H9 (cell line): ENCODE measurements at regions not wholly inside any gene's neighbourhood (a gene's known extent, or its start where the extent isn't known, plus 50 kb on each side); places are given as distances from the start of the nearest gene placed in this dataset.

Experiments
- DNase-seq: peaks from one replicate; pipeline ENCODE4 v3.0.0-alpha.2; 2017
- H2AFZ ChIP-seq: one replicate; pipeline ENCODE4 v1.6.1; 2013; ENCODE audit warnings: mild to moderate bottlenecking, low read length, control low read depth, moderate library complexity
- H2AK5ac ChIP-seq: 2 replicates; pipeline ENCODE4 v1.6.1; 2013; ENCODE audit warnings: low read length, control low read depth, mixed read lengths; ENCODE audit not compliant: insufficient read length
- H2BK120ac ChIP-seq: one replicate; pipeline ENCODE4 v1.6.1; 2013; ENCODE audit warnings: low read depth, mild to moderate bottlenecking, low read length, control low read depth, inconsistent platforms; ENCODE audit not compliant: poor library complexity, severe bottlenecking
- H2BK12ac ChIP-seq: 2 replicates; pipeline ENCODE4 v1.6.1; 2013; ENCODE audit warnings: low read length, control low read depth, mixed read lengths, low read depth; ENCODE audit not compliant: insufficient read length
- H2BK15ac ChIP-seq: 2 replicates; pipeline ENCODE4 v1.6.1; 2013; ENCODE audit warnings: low read depth, low read length, control low read depth
- H2BK20ac ChIP-seq: one replicate; pipeline ENCODE4 v1.6.1; 2013; ENCODE audit warnings: low read depth, mild to moderate bottlenecking, low read length, control low read depth, inconsistent platforms; ENCODE audit not compliant: poor library complexity, severe bottlenecking
- H2BK5ac ChIP-seq: 2 replicates; pipeline ENCODE4 v1.6.1; 2013; ENCODE audit warnings: low read length, control low read depth, mixed read lengths; ENCODE audit not compliant: insufficient read length
- H3K14ac ChIP-seq: 2 replicates; pipeline ENCODE4 v1.6.1; 2013; ENCODE audit warnings: low read length, control low read depth; ENCODE audit not compliant: insufficient read depth
- H3K18ac ChIP-seq: 2 replicates; pipeline ENCODE4 v1.6.1; 2013; ENCODE audit warnings: low read depth, mild to moderate bottlenecking, mixed read lengths, low read length, control low read depth; ENCODE audit not compliant: insufficient read length
- H3K23ac ChIP-seq: 2 replicates; pipeline ENCODE4 v1.6.1; 2013; ENCODE audit warnings: low read length, control low read depth, mixed read lengths, low read depth; ENCODE audit not compliant: insufficient read length
- H3K23me2 ChIP-seq: 2 replicates; pipeline ENCODE4 v1.6.1; 2013; ENCODE audit warnings: low read depth, mild to moderate bottlenecking, mixed read lengths, low read length, control low read depth; ENCODE audit not compliant: insufficient read length, poor library complexity, severe bottlenecking
- H3K27ac ChIP-seq: 2 replicates; pipeline ENCODE4 v1.5.1; 2013; ENCODE audit warnings: low read length, control low read depth, mixed read lengths, low read depth; ENCODE audit not compliant: insufficient read length
- H3K27me3 ChIP-seq: 2 replicates; pipeline ENCODE4 v1.6.1; 2013; ENCODE audit warnings: low read length, control low read depth, inconsistent platforms; ENCODE audit not compliant: insufficient read depth
- H3K4ac ChIP-seq: 2 replicates; pipeline ENCODE4 v1.6.1; 2013; ENCODE audit warnings: low read depth, mild to moderate bottlenecking, control low read depth, inconsistent platforms, low read length, moderate library complexity
- H3K4me1 ChIP-seq: 2 replicates; pipeline ENCODE4 v1.6.1; 2013; ENCODE audit warnings: low read length, control low read depth, inconsistent platforms; ENCODE audit not compliant: insufficient read depth
- H3K4me2 ChIP-seq: 2 replicates; pipeline ENCODE4 v1.6.1; 2013; ENCODE audit warnings: low read length, control low read depth, mixed read lengths; ENCODE audit not compliant: insufficient read length, insufficient read depth
- H3K56ac ChIP-seq: 2 replicates; pipeline ENCODE4 v1.6.1; 2013; ENCODE audit warnings: low read depth, mild to moderate bottlenecking, mixed read lengths, low read length, control low read depth; ENCODE audit not compliant: insufficient read length
- H3K79me1 ChIP-seq: 2 replicates; pipeline ENCODE4 v1.6.1; 2013; ENCODE audit warnings: low read depth, mild to moderate bottlenecking, moderate library complexity, low read length, control low read depth, inconsistent platforms; ENCODE audit not compliant: insufficient read depth, poor library complexity, severe bottlenecking
- H3K79me2 ChIP-seq: 2 replicates; pipeline ENCODE4 v1.6.1; 2013; ENCODE audit warnings: low read length, control low read depth, inconsistent platforms; ENCODE audit not compliant: insufficient read depth
- H3K9ac ChIP-seq: 2 replicates; pipeline ENCODE4 v1.6.1; 2013; ENCODE audit warnings: low read length, control low read depth, mixed read lengths; ENCODE audit not compliant: insufficient read length; ENCODE audit errors: extremely low read depth
- H3K9me3 ChIP-seq: one replicate; pipeline ENCODE4 v1.6.1; 2013; ENCODE audit warnings: low read depth, low read length, inconsistent platforms; ENCODE audit not compliant: control insufficient read depth
- H3T11ph ChIP-seq: one replicate; pipeline ENCODE4 v1.6.1; 2013; ENCODE audit warnings: mild to moderate bottlenecking, low read length, control low read depth, inconsistent platforms
- H4K20me1 ChIP-seq: one replicate; pipeline ENCODE4 v1.6.1; 2013; ENCODE audit not compliant: control insufficient read depth, insufficient read length, insufficient read depth
- H4K5ac ChIP-seq: 2 replicates; pipeline ENCODE4 v1.6.1; 2013; ENCODE audit warnings: low read depth, mild to moderate bottlenecking, mixed read lengths, low read length, control low read depth; ENCODE audit not compliant: insufficient read length
- H4K8ac ChIP-seq: replicated peaks from 2 replicates; pipeline ENCODE4 v1.6.1; 2013; ENCODE audit warnings: low read length, control low read depth, mixed read lengths, low read depth; ENCODE audit not compliant: insufficient read length
- H4K91ac ChIP-seq: 2 replicates; pipeline ENCODE4 v1.6.1; 2013; ENCODE audit warnings: low read depth, mild to moderate bottlenecking, moderate library complexity, mixed read lengths, low read length, control low read depth; ENCODE audit not compliant: insufficient read length
- H3K27ac Mint-ChIP-seq, 3 experiments: 2 replicates in 2 of 3; 3 replicates in 1 of 3; pipeline ENCODE4 v1.8.0; 2020 to 2021; ENCODE audit warnings: mixed read lengths in 3 of 3, mild to moderate bottlenecking in 1 of 3, moderate library complexity in 1 of 3
- H3K27me3 Mint-ChIP-seq: 2 replicates; pipeline ENCODE4 v1.8.0; 2021; ENCODE audit warnings: low read depth, mild to moderate bottlenecking, moderate library complexity, mixed read lengths
- H3K36me3 Mint-ChIP-seq, 3 experiments: 2 replicates in 2 of 3; 3 replicates in 1 of 3; pipeline ENCODE4 v1.8.0; 2020 to 2021; ENCODE audit warnings: low read depth in 3 of 3, mixed read lengths in 3 of 3; ENCODE audit not compliant: insufficient read depth in 1 of 3
- H3K4me1 Mint-ChIP-seq, 2 experiments: 2 replicates each; pipeline ENCODE4 v1.8.0; 2020; ENCODE audit warnings: mixed read lengths in 2 of 2
- H3K4me3 Mint-ChIP-seq, 2 experiments: 2 replicates in 1 of 2; 3 replicates in 1 of 2; pipeline ENCODE4 v1.8.0; 2020 to 2021; ENCODE audit warnings: mild to moderate bottlenecking in 2 of 2, mixed read lengths in 2 of 2, moderate library complexity in 1 of 2
- H3K9me3 Mint-ChIP-seq, 2 experiments: 2 replicates in 1 of 2; 3 replicates in 1 of 2; pipeline ENCODE4 v1.8.0; 2020; ENCODE audit warnings: mild to moderate bottlenecking in 2 of 2, mixed read lengths in 2 of 2, moderate library complexity in 1 of 2
- WGBS: extraction: QIAGEN DNeasy Blood & Tissue Kit; methylation state at CpG from one replicate; pipeline ENCODE4 v1.1.7; 2013; ENCODE audit warnings: missing lambda C conversion rate, low lambda C conversion rate, mixed read lengths; ENCODE audit not compliant: insufficient read length; ENCODE audit errors: extremely low coverage; 5-methylcytosine and 5-hydroxymethylcytosine counted together
- TF ChIP-seq, protein P1 (sequence below): fragments of 200-600 bp; sonication (generic); conservative IDR thresholded peaks from 3 replicates; pipeline ENCODE4 v1.8.0; 2021; ENCODE audit warnings: antibody characterized with exemption, mild to moderate bottlenecking

DNA sequence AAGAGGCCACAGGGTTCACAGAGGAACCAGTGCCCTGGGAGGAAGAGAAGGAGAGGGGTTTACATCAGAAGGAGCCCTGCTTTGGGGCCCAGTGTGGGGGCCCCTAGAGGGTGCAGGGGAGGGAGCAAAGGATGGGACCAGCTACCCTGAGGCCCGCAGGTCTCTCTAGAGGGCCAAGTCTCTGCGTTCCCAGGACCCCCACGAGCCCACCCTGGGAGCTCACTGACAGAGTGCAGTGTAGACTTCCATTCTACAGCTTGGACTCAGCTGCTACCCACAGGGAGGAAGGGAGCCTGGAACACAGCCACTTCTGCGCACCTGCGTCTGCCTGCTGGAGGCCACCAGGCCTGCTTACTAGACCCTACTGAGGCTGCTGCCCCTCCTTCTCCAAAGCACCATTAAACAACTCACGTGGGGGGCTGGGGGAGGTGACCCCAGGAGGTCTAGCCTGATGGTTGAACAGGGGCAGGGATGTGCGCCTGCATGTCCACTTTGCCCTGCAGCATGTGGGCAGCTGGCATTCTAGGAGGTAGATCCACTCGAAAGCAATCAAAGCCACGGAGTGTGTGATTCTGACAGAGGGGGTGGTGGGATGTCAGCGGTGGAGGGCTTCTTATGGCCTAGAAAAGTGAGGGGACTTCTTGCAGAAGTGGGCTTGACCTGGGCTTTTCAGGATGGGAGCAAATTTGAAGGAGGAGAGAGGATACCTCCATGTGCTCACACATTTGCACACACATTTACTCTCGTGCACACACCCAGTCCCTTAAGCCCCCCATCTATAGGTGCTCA is 90.2 kb downstream of the ZFP36L2 start:
- DNase-seq: no peak
- H2AK5ac ChIP-seq: no peak overlapping the region
- no peaks in the 10 kb centered on the region for H3K9me3 ChIP-seq
- no peak overlapping the region for H2AFZ ChIP-seq
- no peak overlapping the region for H3T11ph ChIP-seq
- H3K18ac ChIP-seq: no peak overlapping the region
- TF ChIP-seq, protein P1, sequence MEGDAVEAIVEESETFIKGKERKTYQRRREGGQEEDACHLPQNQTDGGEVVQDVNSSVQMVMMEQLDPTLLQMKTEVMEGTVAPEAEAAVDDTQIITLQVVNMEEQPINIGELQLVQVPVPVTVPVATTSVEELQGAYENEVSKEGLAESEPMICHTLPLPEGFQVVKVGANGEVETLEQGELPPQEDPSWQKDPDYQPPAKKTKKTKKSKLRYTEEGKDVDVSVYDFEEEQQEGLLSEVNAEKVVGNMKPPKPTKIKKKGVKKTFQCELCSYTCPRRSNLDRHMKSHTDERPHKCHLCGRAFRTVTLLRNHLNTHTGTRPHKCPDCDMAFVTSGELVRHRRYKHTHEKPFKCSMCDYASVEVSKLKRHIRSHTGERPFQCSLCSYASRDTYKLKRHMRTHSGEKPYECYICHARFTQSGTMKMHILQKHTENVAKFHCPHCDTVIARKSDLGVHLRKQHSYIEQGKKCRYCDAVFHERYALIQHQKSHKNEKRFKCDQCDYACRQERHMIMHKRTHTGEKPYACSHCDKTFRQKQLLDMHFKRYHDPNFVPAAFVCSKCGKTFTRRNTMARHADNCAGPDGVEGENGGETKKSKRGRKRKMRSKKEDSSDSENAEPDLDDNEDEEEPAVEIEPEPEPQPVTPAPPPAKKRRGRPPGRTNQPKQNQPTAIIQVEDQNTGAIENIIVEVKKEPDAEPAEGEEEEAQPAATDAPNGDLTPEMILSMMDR: no peak
- H3K4me1 ChIP-seq: peaks cover 2% of the 10 kb centered on the region; the same call in 1 of the 2 replicates
- no peak overlapping the region for H2BK20ac ChIP-seq
- no peaks in the 10 kb centered on the region for H3K9me3 Mint-ChIP-seq
- H2BK12ac ChIP-seq: no peak overlapping the region
- no peak overlapping the region for H3K14ac ChIP-seq
- H3K36me3 Mint-ChIP-seq: no peaks in the 10 kb centered on the region
- no CpG with 5 or more reads among the region's 11 CpGs for WGBS
- H3K4me2 ChIP-seq: no peak overlapping the region
- H3K79me1 ChIP-seq: no peaks in the 10 kb centered on the region
- no peak overlapping the region for H2BK15ac ChIP-seq
- H3K23me2 ChIP-seq: no peaks in the 10 kb centered on the region
- H3K23ac ChIP-seq: no peak overlapping the region
- H3K4ac ChIP-seq: no peak overlapping the region
- no peak overlapping the region for H4K8ac ChIP-seq
- peaks cover 44 to 47% of the 10 kb centered on the region in 2 experiments for H3K4me1 Mint-ChIP-seq
- H3K9ac ChIP-seq: no peak overlapping the region
- no peaks in the 10 kb centered on the region for H3K27me3 ChIP-seq
- H4K91ac ChIP-seq: no peak overlapping the region
- H3K27ac ChIP-seq: no peak overlapping the region
- no peak overlapping the region for H3K56ac ChIP-seq
- H4K5ac ChIP-seq: no peak overlapping the region
- no peak overlapping the region for H2BK120ac ChIP-seq
- H4K20me1 ChIP-seq: no peaks in the 10 kb centered on the region
- H2BK5ac ChIP-seq: no peak overlapping the region
- peak overlapping the region in 2 of 3 experiments; percentile 64 to 85; a peak in 2 of 7 replicates for H3K27ac Mint-ChIP-seq
- H3K27me3 Mint-ChIP-seq: no peaks in the 10 kb centered on the region; the same call in 1 of the 2 replicates
- no peak overlapping the region for H3K4me3 Mint-ChIP-seq
- no peaks in the 10 kb centered on the region for H3K79me2 ChIP-seq
